ENCODE measurements at regions not wholly inside any gene's neighbourhood (a gene's known extent, or its start where the extent isn't known, plus 50 kb on each side); places are given as distances from the start of the nearest gene placed in this dataset.
"Not testable (repeated sequence)": the region's sequence is repeated elsewhere in the genome, so short reads cannot be mapped to it uniquely, and the experiment has no call there.

GRCh38 chr18:14379489-14379888 lies 163.9 kb downstream of the POTEC start:
- TF ChIP-seq CTCF, POLR2A (IDR thresholded peaks at IDR 0.05): not testable (repeated sequence)
